A549 (cell line): ENCODE measurements at regions not wholly inside any gene's neighbourhood (a gene's known extent, or its start where the extent isn't known, plus 50 kb on each side); places are given as distances from the start of the nearest gene placed in this dataset.
"Not testable (repeated sequence)": the region's sequence is repeated elsewhere in the genome, so short reads cannot be mapped to it uniquely, and the experiment has no call there.

Source experiments
- ATAC-seq, 2 experiments: fragments of 200-7000 bp in 1 of 2; fragments of >200 bp in 1 of 2; cut with Nextera tagmentation in 1 of 2; cut with Tn5 transposase in 1 of 2; 3 replicates each; pipeline versions ENCODE4 v1.8.0 to v1.9.1; 2018 to 2020; ENCODE audit warnings: mild to moderate bottlenecking in 1 of 2, moderate library complexity in 1 of 2
- CTCF ChIA-PET: fragments of 300-600 bp; sonication (Branson Sonifier 250); formaldehyde crosslinking; extraction: SDS; loops from one replicate; lab custom pipeline; 2021; ENCODE audit warnings: antibody characterized with exemption, inconsistent platforms; lab: Yijun Ruan, JAX
- POLR2A ChIA-PET: fragments of 350-600 bp; formaldehyde crosslinking; extraction: SDS; loops from one replicate; lab custom pipeline; 2021; ENCODE audit warnings: antibody characterized with exemption, inconsistent platforms; lab: Yijun Ruan, JAX
- DNase-seq, 2 experiments: peaks; one replicate each; pipeline versions ENCODE4 v3.0.0 to v3.0.0-alpha.2; 2011 to 2016; ENCODE audit warnings: low read depth in 1 of 2, low spot score in 1 of 2
- FAIRE-seq: peaks from 2 replicates; lab custom pipeline; 2011; peaks lifted over from hg19 to GRCh38; lab: Jason Lieb, UNC
- H3K27ac ChIP-seq, 2 experiments: fragments of >200 bp; sonication (Bioruptor Twin); formaldehyde crosslinking; 3 replicates each; pipeline ENCODE4 v1.5.1; 2016 to 2017
- H3K4me1 ChIP-seq: fragments of >200 bp; sonication (Bioruptor Twin); formaldehyde crosslinking; 3 replicates; pipeline ENCODE4 v1.6.1; 2016
- H3K4me2 ChIP-seq: fragments of >200 bp; sonication (Bioruptor Twin); formaldehyde crosslinking; 3 replicates; pipeline ENCODE4 v1.6.1; 2016
- H3K4me3 ChIP-seq: fragments of >200 bp; sonication (Bioruptor Twin); formaldehyde crosslinking; 3 replicates; pipeline ENCODE4 v1.5.1; 2016
- H3K9me3 ChIP-seq: fragments of >200 bp; sonication (Bioruptor Twin); formaldehyde crosslinking; 3 replicates; pipeline ENCODE4 v1.6.1; 2016
- CBX2 ChIP-seq: fragments of 200-600 bp; sonication (generic); IDR thresholded peaks from 2 replicates; pipeline ENCODE4 v1.6.1; 2016; ENCODE audit warnings: low read depth, mild to moderate bottlenecking, borderline replicate concordance
- CBX8 ChIP-seq: fragments of 200-600 bp; sonication (generic); IDR thresholded peaks from 2 replicates; pipeline ENCODE4 v1.6.1; 2016
- CEBPB ChIP-seq, 2 experiments: fragments of >200 bp in 1 of 2; sonication (Bioruptor Twin) in 1 of 2; formaldehyde crosslinking in 1 of 2; IDR thresholded peaks; 2 replicates each; pipeline ENCODE4 v1.6.1; 2012 to 2016
- CHD2 ChIP-seq: fragments of 150-350 bp; IDR thresholded peaks from 2 replicates; pipeline ENCODE4 v1.6.1; 2014; ENCODE audit warnings: low read length; ENCODE audit not compliant: partially characterized antibody
- EHF ChIP-seq: fragments of 250-450 bp; sonication (Bioruptor Pico); IDR thresholded peaks from 2 replicates; pipeline ENCODE4 v1.5.0; 2020; ENCODE audit warnings: mild to moderate bottlenecking
- FOSB ChIP-seq: fragments of 250-450 bp; sonication (Bioruptor Pico); IDR thresholded peaks from 2 replicates; pipeline ENCODE4 v1.5.0; 2020; ENCODE audit warnings: mild to moderate bottlenecking, moderate library complexity
- FOXS1 ChIP-seq: fragments of 250-450 bp; sonication (Bioruptor Pico); IDR thresholded peaks from 2 replicates; pipeline ENCODE4 v1.5.0; 2020; ENCODE audit warnings: mild to moderate bottlenecking, moderate library complexity
- GATA3 ChIP-seq: IDR thresholded peaks from 2 replicates; pipeline ENCODE4 v1.6.1; 2012; ENCODE audit warnings: borderline replicate concordance
- HMGXB4 ChIP-seq: fragments of 250-450 bp; sonication (Bioruptor Pico); IDR thresholded peaks from 2 replicates; pipeline ENCODE4 v1.5.0; 2021; ENCODE audit warnings: mild to moderate bottlenecking, moderate library complexity, borderline replicate concordance
- HOXA7 ChIP-seq: fragments of 250-450 bp; sonication (Bioruptor Pico); IDR thresholded peaks from 2 replicates; pipeline ENCODE4 v1.5.0; 2020; ENCODE audit warnings: mild to moderate bottlenecking, moderate library complexity
- KDM5A ChIP-seq: fragments of 200-600 bp; sonication (generic); IDR thresholded peaks from 2 replicates; pipeline ENCODE4 v1.6.1; 2016; ENCODE audit warnings: antibody characterized with exemption, mild to moderate bottlenecking
- MAZ ChIP-seq: fragments of 150-350 bp; IDR thresholded peaks from 2 replicates; pipeline ENCODE4 v1.6.1; 2014; ENCODE audit warnings: antibody characterized with exemption, low read depth, low read length, borderline replicate concordance
- NPAS2 ChIP-seq: fragments of 250-450 bp; sonication (Bioruptor Pico); IDR thresholded peaks from 2 replicates; pipeline ENCODE4 v1.8.0; 2022; ENCODE audit warnings: mild to moderate bottlenecking, moderate library complexity, borderline replicate concordance
- NR3C1 ChIP-seq: fragments of >200 bp; sonication (Bioruptor Twin); formaldehyde crosslinking; IDR thresholded peaks from 3 replicates; pipeline ENCODE4 v1.6.1; 2017
- PHF8 ChIP-seq: fragments of 200-600 bp; sonication (generic); IDR thresholded peaks from 2 replicates; pipeline ENCODE4 v1.6.1; 2016; ENCODE audit warnings: low read depth, mild to moderate bottlenecking, antibody characterized with exemption, moderate library complexity, borderline replicate concordance
- POLR2A ChIP-seq: IDR thresholded peaks from 2 replicates; pipeline ENCODE4 v1.6.1; 2012; ENCODE audit warnings: mild to moderate bottlenecking, low read length
- RAD21 ChIP-seq, 2 experiments: fragments of >200 bp in 1 of 2; sonication (Bioruptor Twin) in 1 of 2; formaldehyde crosslinking in 1 of 2; IDR thresholded peaks in 1 of 2; conservative IDR thresholded peaks in 1 of 2; 2 replicates in 1 of 2; 3 replicates in 1 of 2; pipeline ENCODE4 v1.6.1; 2012 to 2018; ENCODE audit warnings: inconsistent platforms in 1 of 2
- RNF2 ChIP-seq: fragments of 200-600 bp; sonication (generic); IDR thresholded peaks from 2 replicates; pipeline ENCODE4 v1.6.1; 2016; ENCODE audit warnings: low read depth, mild to moderate bottlenecking, antibody characterized with exemption, moderate library complexity, borderline replicate concordance
- SMC3 ChIP-seq: fragments of >200 bp; sonication (Bioruptor Twin); formaldehyde crosslinking; IDR thresholded peaks from 3 replicates; pipeline ENCODE4 v1.6.1; 2018; ENCODE audit warnings: inconsistent platforms
- TFCP2L1 ChIP-seq: fragments of 250-450 bp; sonication (Bioruptor Pico); IDR thresholded peaks from 2 replicates; pipeline ENCODE4 v1.5.0; 2021; ENCODE audit warnings: mild to moderate bottlenecking
- TP53 ChIP-seq: fragments of 250-450 bp; sonication (Bioruptor Pico); IDR thresholded peaks from 2 replicates; pipeline ENCODE4 v1.5.0; 2021; ENCODE audit warnings: mild to moderate bottlenecking, moderate library complexity
- WGBS: methylation state at CpG from one replicate; pipeline ENCODE4 v1.1.6; 2017; ENCODE audit errors: missing lambda C conversion rate; 5-methylcytosine and 5-hydroxymethylcytosine counted together
- TF ChIP-seq, protein P1 (sequence below): fragments of >200 bp; sonication (Bioruptor Twin); formaldehyde crosslinking; IDR thresholded peaks from 3 replicates; pipeline ENCODE4 v1.5.1; 2016
- TF ChIP-seq, protein P2 (sequence below): IDR thresholded peaks from 2 replicates; pipeline ENCODE4 v1.6.1; 2012

DNA sequence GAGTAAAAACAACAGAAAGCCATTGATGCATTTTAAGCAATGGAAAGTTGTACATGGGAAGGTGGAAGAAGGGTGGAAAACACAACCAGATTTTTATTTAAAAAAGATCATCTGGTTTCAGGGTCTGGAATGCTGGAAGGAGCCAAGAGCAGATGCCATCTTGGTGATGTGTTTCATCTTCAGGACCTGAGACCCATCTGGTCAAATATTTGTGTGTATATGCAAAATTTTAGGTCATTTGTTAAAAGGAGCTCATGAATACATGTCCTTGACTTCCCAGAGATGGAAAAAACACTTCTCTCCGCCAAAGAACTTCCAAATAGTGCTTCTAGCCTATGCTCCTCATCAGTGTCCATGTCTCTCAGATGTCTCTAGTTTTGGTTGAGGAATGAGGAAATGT lies 110.6 kb upstream of the GDNF start:
- Histone ChIP-seq H3K4me3 (no peak overlapping the region), H3K9me3 (no peaks in the 10 kb centered on the region), H3K4me1 (no peaks in the 10 kb centered on the region), H3K27ac (no peak overlapping the region), H3K4me2 (no peak overlapping the region)
- FAIRE-seq, result no peak
- 0% methylated on average over 1 of the region's 1 CpG for WGBS
- ATAC-seq, result no peak
- TF ChIP-seq HMGXB4 (CRISPR knock-in tag) (no peak), CBX8 (no peak), MAZ (no peak), NPAS2 (CRISPR knock-in tag) (no peak), TP53 (no peak), NR3C1 (no peak)
- ChIA-PET POLR2A (no interaction called here), CTCF (no interaction called here)
- no peak for DNase-seq

GRCh38 chr5:37945446-37945845 lies 105.6 kb upstream of the GDNF start:
- FAIRE-seq, result no peak
- Histone ChIP-seq H3K27ac (no peak overlapping the region), H3K4me1 (no peaks in the 10 kb centered on the region), H3K9me3 (no peaks in the 10 kb centered on the region), H3K4me3 (no peak overlapping the region), H3K4me2 (no peak overlapping the region)
- ChIA-PET POLR2A (no interaction called here), CTCF (interaction anchor here (1.9 kb wide), 1 partner anchor 247 kb away, joined by 4 read pairs; no protein-coding TSS in a partner anchor)
- TF ChIP-seq RNF2 (no peak), SMC3 (no peak), PHF8 (no peak), CBX2 (no peak), HOXA7 (CRISPR knock-in tag) (no peak), RAD21 (conservative IDR thresholded peaks at IDR 0.05 in 1 of 2, IDR thresholded peaks at IDR 0.05 in 1 of 2) (no peak), EHF (CRISPR knock-in tag) (no peak), KDM5A (no peak), CHD2 (no peak), POLR2A (no peak), TFCP2L1 (CRISPR knock-in tag) (no peak), FOXS1 (no peak), GATA3 (no peak), FOSB (CRISPR knock-in tag) (no peak), CEBPB (IDR thresholded peaks at IDR 0.05) (no peak)
- TF ChIP-seq, protein P1, sequence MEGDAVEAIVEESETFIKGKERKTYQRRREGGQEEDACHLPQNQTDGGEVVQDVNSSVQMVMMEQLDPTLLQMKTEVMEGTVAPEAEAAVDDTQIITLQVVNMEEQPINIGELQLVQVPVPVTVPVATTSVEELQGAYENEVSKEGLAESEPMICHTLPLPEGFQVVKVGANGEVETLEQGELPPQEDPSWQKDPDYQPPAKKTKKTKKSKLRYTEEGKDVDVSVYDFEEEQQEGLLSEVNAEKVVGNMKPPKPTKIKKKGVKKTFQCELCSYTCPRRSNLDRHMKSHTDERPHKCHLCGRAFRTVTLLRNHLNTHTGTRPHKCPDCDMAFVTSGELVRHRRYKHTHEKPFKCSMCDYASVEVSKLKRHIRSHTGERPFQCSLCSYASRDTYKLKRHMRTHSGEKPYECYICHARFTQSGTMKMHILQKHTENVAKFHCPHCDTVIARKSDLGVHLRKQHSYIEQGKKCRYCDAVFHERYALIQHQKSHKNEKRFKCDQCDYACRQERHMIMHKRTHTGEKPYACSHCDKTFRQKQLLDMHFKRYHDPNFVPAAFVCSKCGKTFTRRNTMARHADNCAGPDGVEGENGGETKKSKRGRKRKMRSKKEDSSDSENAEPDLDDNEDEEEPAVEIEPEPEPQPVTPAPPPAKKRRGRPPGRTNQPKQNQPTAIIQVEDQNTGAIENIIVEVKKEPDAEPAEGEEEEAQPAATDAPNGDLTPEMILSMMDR, result no peak
- TF ChIP-seq, protein P2, sequence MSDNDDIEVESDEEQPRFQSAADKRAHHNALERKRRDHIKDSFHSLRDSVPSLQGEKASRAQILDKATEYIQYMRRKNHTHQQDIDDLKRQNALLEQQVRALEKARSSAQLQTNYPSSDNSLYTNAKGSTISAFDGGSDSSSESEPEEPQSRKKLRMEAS, result no peak
- no peak for ATAC-seq
- WGBS, result 0% methylated on average over 1 of the region's 1 CpG
- no peak for DNase-seq

DNA sequence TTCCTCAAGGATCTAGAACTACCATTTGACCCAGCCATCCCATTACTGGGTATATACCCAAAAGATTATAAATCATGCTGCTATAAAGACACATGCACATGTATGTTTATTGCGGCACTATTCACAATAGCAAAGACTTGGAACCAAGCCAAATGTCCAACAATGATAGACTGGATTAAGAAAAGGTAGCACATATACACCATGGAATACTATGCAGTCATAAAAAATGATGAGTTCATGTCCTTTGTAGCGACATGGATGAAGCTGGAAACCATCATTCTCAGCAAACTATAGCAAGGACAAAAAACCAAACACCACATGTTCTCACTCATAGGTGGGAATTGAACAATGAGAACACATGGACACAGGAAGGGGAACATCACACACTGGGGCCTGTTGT lies 103.3 kb upstream of the GDNF start:
- DNase-seq, ATAC-seq, POLR2A ChIA-PET, H3K9me3 ChIP-seq, H3K4me1 ChIP-seq, CTCF ChIA-PET, H3K4me3 ChIP-seq, H3K27ac ChIP-seq, H3K4me2 ChIP-seq, FAIRE-seq: not testable (repeated sequence)
- 48% methylated on average over 2 of the region's 2 CpGs for WGBS
